Endothelial cell of umbilical vein (primary cell): ENCODE measurements at regions not wholly inside any gene's neighbourhood (a gene's known extent, or its start where the extent isn't known, plus 50 kb on each side); places are given as distances from the start of the nearest gene placed in this dataset.

Experiments
- BruUV-seq: library from RNA; stranded (reverse); fragments of 400-500 nt; replicated peaks from 2 replicates; lab custom pipeline; 2021; lab: Mats Ljungman, UMichigan
- CTCF ChIA-PET: fragments of 300-600, 350-600 bp; sonication (Branson Sonifier 250); formaldehyde crosslinking; loops from one replicate; lab custom pipeline; 2021; ENCODE audit warnings: antibody characterized with exemption, inconsistent platforms; lab: Charles Lee
- POLR2A ChIA-PET: fragments of 300-600, 350-600 bp; sonication (Branson Sonifier 250); formaldehyde crosslinking; loops from one replicate; lab custom pipeline; 2021; ENCODE audit warnings: antibody characterized with exemption, inconsistent platforms; lab: Charles Lee
- DNase-seq: peaks from one replicate; pipeline ENCODE4 v3.0.0-alpha.2; 2011; ENCODE audit warnings: low read depth, low spot score
- FAIRE-seq: peaks from 2 replicates; lab custom pipeline; 2011; peaks lifted over from hg19 to GRCh38; lab: Jason Lieb, UNC
- H2AFZ ChIP-seq: 2 replicates; pipeline ENCODE4 v1.6.0; 2012; ENCODE audit warnings: low read depth, low read length, control low read depth, inconsistent platforms
- H3K27ac ChIP-seq: 2 replicates; pipeline ENCODE4 v1.5.1; 2011; ENCODE audit warnings: low read depth, mild to moderate bottlenecking, control low read depth, low read length, moderate library complexity; ENCODE audit not compliant: insufficient read depth
- H3K27me3 ChIP-seq, 2 experiments: 2 replicates each; pipeline versions ENCODE4 v1.6.0 to v1.6.1; 2011; ENCODE audit warnings: low read length in 2 of 2, mixed read lengths in 1 of 2; ENCODE audit not compliant: control insufficient read depth in 2 of 2, insufficient read depth in 2 of 2
- H3K36me3 ChIP-seq, 2 experiments: 2 replicates in 1 of 2; 3 replicates in 1 of 2; pipeline ENCODE4 v1.5.1; 2011; ENCODE audit warnings: low read length in 2 of 2, mild to moderate bottlenecking in 1 of 2, moderate library complexity in 1 of 2; ENCODE audit not compliant: control insufficient read depth in 2 of 2, insufficient read depth in 2 of 2; ENCODE audit errors: extremely low read depth in 1 of 2
- H3K4me1 ChIP-seq: 3 replicates; pipeline ENCODE4 v1.5.1; 2011; ENCODE audit warnings: mild to moderate bottlenecking, low read length; ENCODE audit not compliant: control insufficient read depth, insufficient read depth; ENCODE audit errors: extremely low read depth
- H3K4me2 ChIP-seq: 2 replicates; pipeline ENCODE4 v1.6.1; 2011; ENCODE audit warnings: low read length, control low read depth, mixed read lengths; ENCODE audit not compliant: insufficient read depth
- H3K4me3 ChIP-seq, 3 experiments: fragments of 200-600 bp in 1 of 3; sonication (generic), shearing (Covaris generic) in 1 of 3; replicated peaks in 1 of 3; 2 replicates each; pipeline ENCODE4 v1.5.1; 2011 to 2016; ENCODE audit warnings: control low read depth in 3 of 3, low read length in 3 of 3, mild to moderate bottlenecking in 2 of 3, inconsistent platforms in 1 of 3, low read depth in 1 of 3, moderate library complexity in 1 of 3; ENCODE audit not compliant: insufficient read depth in 1 of 3
- H3K79me2 ChIP-seq: 2 replicates; pipeline ENCODE4 v1.6.0; 2012; ENCODE audit warnings: low read length, inconsistent platforms; ENCODE audit not compliant: control insufficient read depth, insufficient read depth
- H3K9ac ChIP-seq: replicated peaks from 2 replicates; pipeline ENCODE3; 2011; ENCODE audit warnings: low read length, control low read depth; ENCODE audit not compliant: insufficient read depth; ENCODE audit errors: extremely low read depth
- H3K9me1 ChIP-seq: replicated peaks from 3 replicates; pipeline ENCODE4 v1.6.0; 2011; ENCODE audit warnings: mild to moderate bottlenecking, low read length; ENCODE audit not compliant: control insufficient read depth, insufficient read depth; ENCODE audit errors: extremely low read depth
- H3K9me3 ChIP-seq: replicated peaks from 2 replicates; pipeline ENCODE4 v1.5.1; 2012; ENCODE audit warnings: low read length, inconsistent platforms; ENCODE audit not compliant: control insufficient read depth, insufficient read depth
- H4K20me1 ChIP-seq: replicated peaks from 2 replicates; pipeline ENCODE3; 2011; ENCODE audit warnings: mild to moderate bottlenecking, low read length; ENCODE audit not compliant: control insufficient read depth, insufficient read depth; ENCODE audit errors: extremely low read depth
- EZH2 ChIP-seq: IDR thresholded peaks from 2 replicates; pipeline ENCODE4 v1.6.1; 2012; ENCODE audit warnings: borderline replicate concordance, low read depth, mild to moderate bottlenecking, moderate library complexity, low read length, inconsistent platforms; ENCODE audit not compliant: severe bottlenecking
- FOS ChIP-seq: IDR thresholded peaks from 2 replicates; pipeline ENCODE4 v1.6.1; 2011; ENCODE audit warnings: mild to moderate bottlenecking, low read length, moderate library complexity, borderline replicate concordance; ENCODE audit not compliant: insufficient read depth
- GATA2 ChIP-seq: IDR thresholded peaks from 2 replicates; pipeline ENCODE4 v1.7.0; 2011; ENCODE audit warnings: low read depth, mild to moderate bottlenecking, moderate library complexity, mixed read lengths, low read length; ENCODE audit not compliant: insufficient read length, insufficient read depth
- JUN ChIP-seq: IDR thresholded peaks from 2 replicates; pipeline ENCODE4 v1.6.1; 2011; ENCODE audit warnings: borderline replicate concordance, low read depth; ENCODE audit not compliant: insufficient read length, insufficient read depth
- MYC ChIP-seq: IDR thresholded peaks from one replicate; pipeline ENCODE4 v1.6.1; 2011; ENCODE audit warnings: mild to moderate bottlenecking, low read depth, low read length
- POLR2A ChIP-seq: IDR thresholded peaks from 2 replicates; pipeline ENCODE4 v1.6.1; 2012; ENCODE audit warnings: low read depth, mild to moderate bottlenecking, control low read depth, low read length
- POLR2AphosphoS5 ChIP-seq: IDR thresholded peaks from 2 replicates; pipeline ENCODE4 v1.6.1; 2012; ENCODE audit warnings: low read depth, mild to moderate bottlenecking, control low read depth, low read length, moderate library complexity; ENCODE audit not compliant: insufficient read depth
- dilution Hi-C: fragments of 300-500 bp; cut with MboI; formaldehyde crosslinking; loops from one replicate; pipeline ENCODE4 v1.15.0; 2019; ENCODE audit warnings: low sequenced_read_pairs; ENCODE audit not compliant: extremely low pct_ligation_motif_present
- intact Hi-C: fragments of 100-400 bp; cut with micrococcal nuclease; formaldehyde crosslinking; loops from one replicate; pipeline ENCODE4 v1.10.0; 2022
- TF ChIP-seq, protein P1 (sequence below): IDR thresholded peaks from 2 replicates; pipeline ENCODE4 v1.6.1; 2011; ENCODE audit not compliant: insufficient read depth, insufficient read length
- TF ChIP-seq, protein P2 (sequence below), 2 donors: IDR thresholded peaks; 1 replicate in 1 of 2; 2 replicates in 1 of 2; pipeline ENCODE4 v1.5.1; 2011; ENCODE audit warnings: low read length in 2 of 2, mild to moderate bottlenecking in 2 of 2, moderate library complexity in 2 of 2, control low read depth in 1 of 2, inconsistent platforms in 1 of 2, low read depth in 1 of 2; ENCODE audit not compliant: insufficient read depth in 1 of 2; ENCODE audit errors: extremely low read depth in 1 of 2

DNA sequence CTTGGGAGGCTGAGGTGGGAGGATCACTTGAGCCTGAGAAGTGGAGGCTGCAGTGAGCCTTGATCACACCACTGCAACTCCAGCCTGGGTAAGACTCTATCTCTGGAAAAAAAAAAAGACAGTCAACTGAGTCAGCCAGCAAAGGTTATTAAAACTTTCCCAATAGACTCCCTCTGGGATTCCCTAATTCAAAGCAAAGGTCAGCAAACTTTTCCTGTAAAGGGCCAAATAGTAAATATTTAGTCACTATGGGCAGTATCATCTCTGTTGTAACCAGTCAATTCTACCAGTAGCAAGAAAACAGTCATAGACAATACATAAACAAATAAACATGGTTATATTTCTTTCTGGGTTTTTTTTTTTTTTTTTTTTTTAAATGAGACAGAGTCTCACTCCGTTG is 122.5 kb downstream of the IPO8 start:
- H3K27me3 ChIP-seq: no peaks in the 10 kb centered on the region
- H3K9me3 ChIP-seq: no peaks in the 10 kb centered on the region
- ChIA-PET POLR2A (interaction anchor here (0.7 kb wide), 1 partner anchor 810 kb away, joined by 4 read pairs; no protein-coding TSS in a partner anchor), CTCF (no interaction called here)
- no peak overlapping the region for H3K27ac ChIP-seq
- H3K36me3 ChIP-seq: no peaks in the 10 kb centered on the region
- FAIRE-seq (no peak), DNase-seq (no peak)
- BruUV-seq: no TSS peak
- H3K9ac ChIP-seq: no peak overlapping the region
- TF ChIP-seq JUN (no peak), EZH2 (no peak), POLR2A (no peak), GATA2 (no peak), MYC (no peak), FOS (no peak), POLR2AphosphoS5 (no peak)
- TF ChIP-seq, protein P1, sequence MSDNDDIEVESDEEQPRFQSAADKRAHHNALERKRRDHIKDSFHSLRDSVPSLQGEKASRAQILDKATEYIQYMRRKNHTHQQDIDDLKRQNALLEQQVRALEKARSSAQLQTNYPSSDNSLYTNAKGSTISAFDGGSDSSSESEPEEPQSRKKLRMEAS: no peak
- TF ChIP-seq, protein P2, sequence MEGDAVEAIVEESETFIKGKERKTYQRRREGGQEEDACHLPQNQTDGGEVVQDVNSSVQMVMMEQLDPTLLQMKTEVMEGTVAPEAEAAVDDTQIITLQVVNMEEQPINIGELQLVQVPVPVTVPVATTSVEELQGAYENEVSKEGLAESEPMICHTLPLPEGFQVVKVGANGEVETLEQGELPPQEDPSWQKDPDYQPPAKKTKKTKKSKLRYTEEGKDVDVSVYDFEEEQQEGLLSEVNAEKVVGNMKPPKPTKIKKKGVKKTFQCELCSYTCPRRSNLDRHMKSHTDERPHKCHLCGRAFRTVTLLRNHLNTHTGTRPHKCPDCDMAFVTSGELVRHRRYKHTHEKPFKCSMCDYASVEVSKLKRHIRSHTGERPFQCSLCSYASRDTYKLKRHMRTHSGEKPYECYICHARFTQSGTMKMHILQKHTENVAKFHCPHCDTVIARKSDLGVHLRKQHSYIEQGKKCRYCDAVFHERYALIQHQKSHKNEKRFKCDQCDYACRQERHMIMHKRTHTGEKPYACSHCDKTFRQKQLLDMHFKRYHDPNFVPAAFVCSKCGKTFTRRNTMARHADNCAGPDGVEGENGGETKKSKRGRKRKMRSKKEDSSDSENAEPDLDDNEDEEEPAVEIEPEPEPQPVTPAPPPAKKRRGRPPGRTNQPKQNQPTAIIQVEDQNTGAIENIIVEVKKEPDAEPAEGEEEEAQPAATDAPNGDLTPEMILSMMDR (IDR thresholded peaks at IDR 0.05; ENCODE audit: extremely low read depth in 1 of 2, insufficient read depth in 1 of 2, low read depth in 1 of 2, low read length in 2 of 2): no peak
- H4K20me1 ChIP-seq: no peaks in the 10 kb centered on the region
- H3K4me2 ChIP-seq: no peak overlapping the region
- intact Hi-C loops: no loop called here
- no peak overlapping the region for H2AFZ ChIP-seq
- no peaks in the 10 kb centered on the region for H3K9me1 ChIP-seq
- no peak overlapping the region for H3K4me3 ChIP-seq
- dilution Hi-C loops: no loop called here
- H3K79me2 ChIP-seq: no peaks in the 10 kb centered on the region
- H3K4me1 ChIP-seq: no peaks in the 10 kb centered on the region
